Bone marrow (tissue), 2 donors: ENCODE measurements at regions not wholly inside any gene's neighbourhood (a gene's known extent, or its start where the extent isn't known, plus 50 kb on each side); places are given as distances from the start of the nearest gene placed in this dataset.
"Not testable (repeated sequence)": the region's sequence is repeated elsewhere in the genome, so short reads cannot be mapped to it uniquely, and the experiment has no call there.

ENCODE experiments used
- DNase-seq, 2 donors: peaks; one replicate each; lab custom pipeline; 2025; lab: John Stamatoyannopoulos, UW

GRCh38 chr7:16266877-16267276 is 154.5 kb downstream of the CRPPA start:
- no peak for DNase-seq

GRCh38 chr7:16266470-16266869 is 154.9 kb downstream of the CRPPA start:
- DNase-seq = not testable (repeated sequence)

- DNase-seq = no peak
These were observed 155.4 kb downstream of the CRPPA start for GRCh38 chr7:16265863-16266458.

- DNase-seq = no peak
These were observed 156.2 kb downstream of the CRPPA start for GRCh38 chr7:16264823-16265804.

GRCh38 chr7:16264036-16264819 is 157.1 kb downstream of the CRPPA start:
- no peak for DNase-seq

GRCh38 chr7:16263377-16263776 is 158.0 kb downstream of the CRPPA start:
- DNase-seq = not testable (repeated sequence)

- no peak for DNase-seq
These were observed 159.7 kb downstream of the CRPPA start for GRCh38 chr7:16261654-16262053.

GRCh38 chr7:16261100-16261499 is 160.2 kb downstream of the CRPPA start:
- DNase-seq = no peak

- no peak for DNase-seq
These were observed 161.1 kb downstream of the CRPPA start for GRCh38 chr7:16260236-16260728.

- DNase-seq = not testable (repeated sequence)
These were observed 164.9 kb downstream of the CRPPA start for GRCh38 chr7:16256419-16256818.

GRCh38 chr7:16255952-16256351 is 165.4 kb downstream of the CRPPA start:
- not testable (repeated sequence) for DNase-seq

- DNase-seq = not testable (repeated sequence)
These were observed 170.7 kb downstream of the CRPPA start for GRCh38 chr7:16250655-16251054.

- not testable (repeated sequence) for DNase-seq
These were observed 172.1 kb downstream of the CRPPA start for GRCh38 chr7:16249204-16249603.

- DNase-seq = not testable (repeated sequence)
These were observed 172.8 kb downstream of the CRPPA start for GRCh38 chr7:16248556-16248955.

GRCh38 chr7:16244469-16244868 is 176.9 kb downstream of the CRPPA start:
- no peak for DNase-seq

GRCh38 chr7:16242920-16243319 is 178.4 kb downstream of the CRPPA start:
- DNase-seq = no peak

GRCh38 chr7:16241017-16241416 is 180.3 kb downstream of the CRPPA start:
- no peak for DNase-seq

- DNase-seq = no peak
These were observed 185.0 kb downstream of the CRPPA start for GRCh38 chr7:16236381-16236780.

- no peak for DNase-seq
These were observed 185.9 kb downstream of the CRPPA start for GRCh38 chr7:16235147-16236114.

GRCh38 chr7:16234493-16235146 is 186.7 kb downstream of the CRPPA start:
- DNase-seq = no peak
